ENCODE measurements at regions not wholly inside any gene's neighbourhood (a gene's known extent, or its start where the extent isn't known, plus 50 kb on each side); places are given as distances from the start of the nearest gene placed in this dataset.

DNA sequence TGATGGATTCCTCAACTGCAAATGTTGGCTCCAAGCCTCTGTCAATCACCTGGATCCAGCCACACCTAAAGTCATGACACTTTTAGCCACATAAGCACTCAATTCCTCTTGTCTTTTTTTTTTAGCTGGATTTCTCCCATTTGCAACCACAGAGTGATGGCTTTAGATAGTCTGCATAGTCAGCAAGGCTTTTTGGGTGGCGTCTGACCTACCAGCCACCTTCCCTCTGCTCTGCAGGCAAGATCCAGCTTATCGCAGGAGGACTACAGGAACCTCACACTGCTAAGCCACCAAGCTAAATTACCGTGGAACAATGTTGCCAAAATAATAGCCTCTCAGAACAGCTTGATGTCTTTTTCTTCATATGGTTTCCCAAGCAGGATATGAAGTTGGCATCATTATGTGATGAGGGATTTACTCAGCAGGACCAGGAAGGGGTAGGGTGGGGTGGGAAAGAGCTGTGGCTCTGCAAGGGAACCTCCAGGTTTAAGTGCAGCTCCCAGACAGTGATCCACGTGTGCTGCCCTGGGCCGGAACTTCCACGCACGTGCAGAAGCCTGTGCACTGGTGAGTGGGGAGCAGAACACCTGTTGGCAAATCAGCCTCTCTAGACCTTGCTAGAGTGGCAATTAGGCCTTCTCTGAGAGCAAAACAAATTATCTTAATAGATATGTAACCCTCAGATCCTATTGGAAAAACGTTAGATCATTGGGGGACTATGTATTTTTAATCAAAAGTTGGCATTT, 170.6 kb upstream of the NCK2 start:
- H3K4me1 ChIP-seq (ENCODE audit: control insufficient read depth, insufficient read depth, low read length): peaks cover 10% of the 10 kb centered on the region
- DNase-seq: no peak
- H3K9me3 ChIP-seq (replicated peaks; ENCODE audit: control insufficient read depth, low read depth, low read length): no peaks in the 10 kb centered on the region
- H3K36me3 ChIP-seq (ENCODE audit: control insufficient read depth, insufficient read depth, low read length): no peaks in the 10 kb centered on the region
- WGBS (ENCODE audit: insufficient coverage): no CpG with 5 or more reads among the region's 8 CpGs
- peaks cover 2% of the 10 kb centered on the region for H3K27me3 ChIP-seq (ENCODE audit: control insufficient read depth, insufficient read depth, low read length)
- H3K27ac ChIP-seq (ENCODE audit: low read length): no peak overlapping the region
- no peak overlapping the region for H3K4me3 ChIP-seq (ENCODE audit: low read length)

GRCh38 chr2:105573490-105573889, 171.2 kb upstream of the NCK2 start:
- Histone ChIP-seq H3K4me1 (ENCODE audit: control insufficient read depth, insufficient read depth, low read length) (peaks cover 10% of the 10 kb centered on the region), H3K9me3 (replicated peaks; ENCODE audit: control insufficient read depth, low read depth, low read length) (no peaks in the 10 kb centered on the region), H3K27ac (ENCODE audit: low read length) (no peak overlapping the region), H3K4me3 (ENCODE audit: low read length) (no peak overlapping the region), H3K27me3 (ENCODE audit: control insufficient read depth, insufficient read depth, low read length) (peaks cover 2% of the 10 kb centered on the region), H3K36me3 (ENCODE audit: control insufficient read depth, insufficient read depth, low read length) (no peaks in the 10 kb centered on the region)
- no peak for DNase-seq
- 67% methylated on average over 1 of the region's 5 CpGs for WGBS (ENCODE audit: insufficient coverage)

GRCh38 chr2:105571445-105571987, 172.7 kb upstream of the FHL2 start:
- no peaks in the 10 kb centered on the region for H3K36me3 ChIP-seq (ENCODE audit: control insufficient read depth, insufficient read depth, low read length)
- H3K27ac ChIP-seq (ENCODE audit: low read length): no peak overlapping the region

GRCh38 chr2:105570757-105571156, 171.9 kb upstream of the FHL2 start:
- Histone ChIP-seq H3K9me3 (replicated peaks; ENCODE audit: control insufficient read depth, low read depth, low read length) (no peaks in the 10 kb centered on the region), H3K27me3 (ENCODE audit: control insufficient read depth, insufficient read depth, low read length) (peaks cover 11% of the 10 kb centered on the region), H3K4me1 (ENCODE audit: control insufficient read depth, insufficient read depth, low read length) (peaks cover 3% of the 10 kb centered on the region), H3K36me3 (ENCODE audit: control insufficient read depth, insufficient read depth, low read length) (no peaks in the 10 kb centered on the region), H3K27ac (ENCODE audit: low read length) (no peak overlapping the region), H3K4me3 (ENCODE audit: low read length) (no peak overlapping the region)
- WGBS (ENCODE audit: insufficient coverage): 89% methylated on average over 2 of the region's 4 CpGs
- no peak for DNase-seq

More at GRCh38 chr2:105571445-105571987, 172.7 kb upstream of the FHL2 start:
- WGBS (ENCODE audit: insufficient coverage): 89% methylated on average over 4 of the region's 9 CpGs
- no peak overlapping the region for H3K4me3 ChIP-seq (ENCODE audit: low read length)
- H3K9me3 ChIP-seq (replicated peaks; ENCODE audit: control insufficient read depth, low read depth, low read length): no peaks in the 10 kb centered on the region
- H3K27me3 ChIP-seq (ENCODE audit: control insufficient read depth, insufficient read depth, low read length): peaks cover 11% of the 10 kb centered on the region
- DNase-seq: no peak
- H3K4me1 ChIP-seq (ENCODE audit: control insufficient read depth, insufficient read depth, low read length): peaks cover 6% of the 10 kb centered on the region

DNA sequence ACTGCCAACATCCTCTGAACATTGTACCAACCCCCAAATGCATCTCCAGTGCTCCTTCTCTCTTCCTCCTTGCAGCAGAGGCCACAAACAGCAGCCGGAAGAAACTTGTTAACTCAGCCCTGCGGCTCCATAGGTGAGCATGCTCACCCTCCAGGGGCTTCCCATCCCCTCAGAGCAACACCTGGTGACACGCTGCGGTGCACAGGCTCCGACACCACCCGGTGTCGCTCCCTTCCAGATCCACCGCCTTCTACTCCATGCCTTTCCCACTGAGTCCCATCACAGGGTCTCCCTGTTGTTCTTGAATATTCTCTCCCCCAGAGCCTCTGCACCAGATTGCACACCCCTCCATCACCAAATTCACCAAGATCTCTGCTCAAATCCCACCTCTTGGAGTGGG, 171.5 kb upstream of the FHL2 start:
- no peak for DNase-seq
- WGBS (ENCODE audit: insufficient coverage): 87% methylated on average over 5 of the region's 8 CpGs
- H3K9me3 ChIP-seq (replicated peaks; ENCODE audit: control insufficient read depth, low read depth, low read length): no peaks in the 10 kb centered on the region
- no peak overlapping the region for H3K27ac ChIP-seq (ENCODE audit: low read length)
- no peaks in the 10 kb centered on the region for H3K4me1 ChIP-seq (ENCODE audit: control insufficient read depth, insufficient read depth, low read length)
- H3K27me3 ChIP-seq (ENCODE audit: control insufficient read depth, insufficient read depth, low read length): peaks cover 11% of the 10 kb centered on the region
- H3K4me3 ChIP-seq (ENCODE audit: low read length): no peak overlapping the region
- H3K36me3 ChIP-seq (ENCODE audit: control insufficient read depth, insufficient read depth, low read length): no peaks in the 10 kb centered on the region

DNA sequence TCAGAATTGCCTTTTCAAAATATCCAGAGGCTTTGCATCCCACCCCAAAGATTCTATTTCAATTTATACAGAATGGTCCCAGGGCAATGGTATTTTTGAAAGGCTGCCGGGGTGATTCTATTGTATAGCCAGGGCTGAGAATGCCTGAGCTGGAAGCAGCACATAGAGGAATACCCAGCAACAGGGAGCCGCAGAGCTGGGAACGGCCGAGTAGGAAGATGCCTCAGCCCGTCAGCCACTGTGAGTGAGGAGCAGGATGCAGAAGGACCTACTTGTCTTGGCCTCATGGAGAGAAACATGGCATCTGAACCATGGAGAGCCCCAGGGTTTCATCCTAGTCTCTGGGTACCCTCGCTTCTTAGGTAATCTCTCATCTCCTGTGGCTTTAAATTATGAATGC, 170.8 kb upstream of the FHL2 start:
- H3K9me3 ChIP-seq (replicated peaks; ENCODE audit: control insufficient read depth, low read depth, low read length): no peaks in the 10 kb centered on the region
- 87% methylated on average over 5 of the region's 6 CpGs for WGBS (ENCODE audit: insufficient coverage)

DNA sequence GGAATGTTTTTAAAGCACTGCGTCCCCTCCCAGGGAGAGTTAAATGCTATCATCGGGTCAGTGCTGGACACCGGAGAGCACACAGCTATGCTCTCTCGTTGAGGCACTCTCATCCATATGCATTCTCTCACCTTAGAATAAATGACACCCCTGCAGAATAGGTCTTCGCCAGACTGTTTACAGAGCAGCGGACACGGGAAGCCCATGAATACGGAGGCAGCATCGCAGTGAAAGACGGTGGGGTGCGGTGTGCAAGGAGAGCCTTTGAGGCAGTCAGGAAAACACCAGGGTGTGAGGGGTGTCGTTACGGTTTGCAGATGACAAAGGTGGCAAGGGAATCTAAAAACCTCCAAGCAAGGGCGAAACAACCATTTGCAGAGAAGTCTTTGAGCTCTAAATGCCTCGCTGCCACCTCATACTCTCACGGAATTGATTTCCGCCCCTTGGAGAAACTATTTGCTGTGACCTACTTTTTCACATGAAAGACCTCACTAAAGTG, 169.2 kb upstream of the FHL2 start:
- Histone ChIP-seq H3K27ac (ENCODE audit: low read length) (no peak overlapping the region), H3K4me1 (ENCODE audit: control insufficient read depth, insufficient read depth, low read length) (no peaks in the 10 kb centered on the region), H3K9me3 (replicated peaks; ENCODE audit: control insufficient read depth, low read depth, low read length) (no peaks in the 10 kb centered on the region), H3K4me3 (ENCODE audit: low read length) (no peak overlapping the region), H3K27me3 (ENCODE audit: control insufficient read depth, insufficient read depth, low read length) (peaks cover 15% of the 10 kb centered on the region), H3K36me3 (ENCODE audit: control insufficient read depth, insufficient read depth, low read length) (no peaks in the 10 kb centered on the region)
- DNase-seq: no peak
- 33% methylated on average over 11 of the region's 17 CpGs for WGBS (ENCODE audit: insufficient coverage)

More for the DNA sequence above, 170.8 kb upstream of the FHL2 start:
- H3K36me3 ChIP-seq (ENCODE audit: control insufficient read depth, insufficient read depth, low read length): no peaks in the 10 kb centered on the region
- H3K4me1 ChIP-seq (ENCODE audit: control insufficient read depth, insufficient read depth, low read length): no peaks in the 10 kb centered on the region
- no peak overlapping the region for H3K4me3 ChIP-seq (ENCODE audit: low read length)
- DNase-seq: no peak
- H3K27me3 ChIP-seq (ENCODE audit: control insufficient read depth, insufficient read depth, low read length): peaks cover 11% of the 10 kb centered on the region
- H3K27ac ChIP-seq (ENCODE audit: low read length): no peak overlapping the region

DNA sequence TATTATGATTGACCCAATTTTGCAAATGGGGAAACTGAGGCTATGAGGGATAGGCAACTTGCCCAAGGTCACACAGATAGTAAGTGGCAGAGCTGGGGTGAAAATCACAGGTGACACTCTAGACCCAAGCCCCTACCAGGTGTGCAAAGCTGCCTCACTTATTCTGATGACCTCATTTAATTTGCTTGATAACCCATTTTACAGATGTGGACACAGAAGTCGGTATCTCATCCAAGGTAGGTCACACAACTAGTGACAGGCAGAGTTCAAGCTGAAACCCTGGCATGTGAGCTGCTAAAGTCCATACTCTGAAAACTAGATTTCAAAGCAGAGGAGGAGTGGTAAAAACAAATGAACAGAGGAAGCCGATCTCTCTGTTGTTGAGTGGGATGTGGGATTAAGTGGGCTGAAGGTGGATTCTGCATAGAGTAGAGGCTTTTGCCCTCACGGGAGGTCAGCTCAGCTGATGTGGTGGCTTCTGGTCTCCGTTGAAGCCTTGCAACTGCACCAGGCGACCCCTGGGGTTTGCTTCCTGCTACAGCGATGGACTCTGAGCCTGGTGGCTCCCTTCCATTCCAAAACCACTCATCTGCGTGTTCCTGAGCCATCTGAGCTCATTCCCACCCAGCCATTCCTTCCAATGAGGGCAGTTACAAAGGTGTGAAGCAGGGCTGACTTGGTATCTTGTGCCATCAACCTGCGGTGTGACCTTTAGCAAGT, 164.3 kb upstream of the FHL2 start:
- Histone ChIP-seq H3K4me1 (ENCODE audit: control insufficient read depth, insufficient read depth, low read length) (no peaks in the 10 kb centered on the region), H3K27ac (ENCODE audit: low read length) (no peak overlapping the region), H3K27me3 (ENCODE audit: control insufficient read depth, insufficient read depth, low read length) (peaks cover 11% of the 10 kb centered on the region), H3K36me3 (ENCODE audit: control insufficient read depth, insufficient read depth, low read length) (no peaks in the 10 kb centered on the region), H3K4me3 (ENCODE audit: low read length) (no peak overlapping the region), H3K9me3 (replicated peaks; ENCODE audit: control insufficient read depth, low read depth, low read length) (no peaks in the 10 kb centered on the region)
- 75% methylated on average over 6 of the region's 8 CpGs for WGBS (ENCODE audit: insufficient coverage)
- no peak for DNase-seq

- WGBS (ENCODE audit: insufficient coverage): 93% methylated on average over 3 of the region's 9 CpGs
- no peaks in the 10 kb centered on the region for H3K36me3 ChIP-seq (ENCODE audit: control insufficient read depth, insufficient read depth, low read length)
- H3K27ac ChIP-seq (ENCODE audit: low read length): no peak overlapping the region
- H3K27me3 ChIP-seq (ENCODE audit: control insufficient read depth, insufficient read depth, low read length): peaks cover 7% of the 10 kb centered on the region
- DNase-seq: no peak
- no peak overlapping the region for H3K4me3 ChIP-seq (ENCODE audit: low read length)
- peaks cover 5% of the 10 kb centered on the region for H3K4me1 ChIP-seq (ENCODE audit: control insufficient read depth, insufficient read depth, low read length)
- H3K9me3 ChIP-seq (replicated peaks; ENCODE audit: control insufficient read depth, low read depth, low read length): no peaks in the 10 kb centered on the region
These were observed 162.6 kb upstream of the FHL2 start for GRCh38 chr2:105561401-105561800.

GRCh38 chr2:105560157-105560556, 161.3 kb upstream of the FHL2 start:
- H3K27ac ChIP-seq (ENCODE audit: low read length): no peak overlapping the region
- no peak overlapping the region for H3K4me3 ChIP-seq (ENCODE audit: low read length)
- H3K36me3 ChIP-seq (ENCODE audit: control insufficient read depth, insufficient read depth, low read length): no peaks in the 10 kb centered on the region
- peaks cover 7% of the 10 kb centered on the region for H3K27me3 ChIP-seq (ENCODE audit: control insufficient read depth, insufficient read depth, low read length)
- 86% methylated on average over 2 of the region's 10 CpGs for WGBS (ENCODE audit: insufficient coverage)
- DNase-seq: no peak
- H3K9me3 ChIP-seq (replicated peaks; ENCODE audit: control insufficient read depth, low read depth, low read length): no peaks in the 10 kb centered on the region
- peaks cover 5% of the 10 kb centered on the region for H3K4me1 ChIP-seq (ENCODE audit: control insufficient read depth, insufficient read depth, low read length)

Data from muscle of leg (tissue), 3 donors.